Natural killer cell treated with Interleukin-12 subunit alpha and Interleukin-12 subunit beta and Interleukin-15 and Interleukin-18, amount 100 ng/mL, for 72 hours (primary cell): ENCODE measurements at regions not wholly inside any gene's neighbourhood (a gene's known extent, or its start where the extent isn't known, plus 50 kb on each side); places are given as distances from the start of the nearest gene placed in this dataset.
A peak's percentile ranks its signal among the peaks of the same experiment; 100 is the strongest.
"Not testable (repeated sequence)": the region's sequence is repeated elsewhere in the genome, so short reads cannot be mapped to it uniquely, and the experiment has no call there.

Source experiments
- ATAC-seq, 2 donors: fragments of 150-1000 bp; cut with Tn5 transposase in 1 of 2; sonication (Bioruptor Pico), chemical (Tn5 transposase) in 1 of 2; 2 replicates each; pipeline ENCODE4 v1.10.0; 2021
- DNase-seq: peaks from one replicate; pipeline ENCODE4 v3.0.0; 2022; ENCODE audit warnings: low spot score
- H3K27ac Mint-ChIP-seq, 2 donors: 1 replicate in 1 of 2; 2 replicates in 1 of 2; pipeline ENCODE4 v1.8.0; 2022; ENCODE audit warnings: mixed read lengths in 2 of 2, mild to moderate bottlenecking in 1 of 2, moderate library complexity in 1 of 2
- H3K27me3 Mint-ChIP-seq, 2 donors: 1 replicate in 1 of 2; 2 replicates in 1 of 2; pipeline ENCODE4 v1.8.0; 2022; ENCODE audit warnings: mixed read lengths in 2 of 2
- H3K36me3 Mint-ChIP-seq: one replicate; pipeline ENCODE4 v1.8.0; 2022; ENCODE audit warnings: mixed read lengths
- H3K4me1 Mint-ChIP-seq, 2 donors: 1 replicate in 1 of 2; 2 replicates in 1 of 2; pipeline ENCODE4 v1.8.0; 2022; ENCODE audit warnings: low read depth in 2 of 2, mixed read lengths in 2 of 2, mild to moderate bottlenecking in 1 of 2
- H3K4me3 Mint-ChIP-seq: one replicate; pipeline ENCODE4 v1.8.0; 2022; ENCODE audit warnings: mixed read lengths
- H3K9me3 Mint-ChIP-seq: 2 replicates; pipeline ENCODE4 v1.8.0; 2022; ENCODE audit warnings: mixed read lengths

GRCh38 chr6:165129086-165129485 lies 180.3 kb downstream of the C6orf118 start:
- Mint-ChIP-seq H3K4me1 (no peaks in the 10 kb centered on the region), H3K27me3 (no peaks in the 10 kb centered on the region), H3K27ac (no peak overlapping the region), H3K9me3 (peaks cover 25% of the 10 kb centered on the region), H3K36me3 (peaks cover 11% of the 10 kb centered on the region), H3K4me3 (no peak overlapping the region)
- DNase-seq = no peak
- no peak for ATAC-seq

GRCh38 chr6:165127743-165128142 lies 181.7 kb downstream of the C6orf118 start:
- H3K4me1 Mint-ChIP-seq, H3K4me3 Mint-ChIP-seq, DNase-seq, ATAC-seq, H3K27ac Mint-ChIP-seq, H3K27me3 Mint-ChIP-seq: not testable (repeated sequence)
- Mint-ChIP-seq H3K9me3 (peaks cover 23% of the 10 kb centered on the region), H3K36me3 (peaks cover 11% of the 10 kb centered on the region)

- H3K4me1 Mint-ChIP-seq, H3K27me3 Mint-ChIP-seq, DNase-seq, H3K27ac Mint-ChIP-seq, ATAC-seq, H3K36me3 Mint-ChIP-seq, H3K4me3 Mint-ChIP-seq: not testable (repeated sequence)
- peaks cover 11% of the 10 kb centered on the region for H3K9me3 Mint-ChIP-seq
Observed at GRCh38 chr6:165124681-165125080, 184.7 kb downstream of the C6orf118 start.

GRCh38 chr6:165119231-165120020 lies 190.0 kb downstream of the C6orf118 start:
- no peak for ATAC-seq
- no peaks in the 10 kb centered on the region for H3K27me3 Mint-ChIP-seq
- no peaks in the 10 kb centered on the region for H3K36me3 Mint-ChIP-seq
- no peak overlapping the region for H3K27ac Mint-ChIP-seq
- no peaks in the 10 kb centered on the region for H3K4me1 Mint-ChIP-seq
- DNase-seq = no peak
- H3K9me3 Mint-ChIP-seq = peaks cover 17% of the 10 kb centered on the region
- no peak overlapping the region for H3K4me3 Mint-ChIP-seq

GRCh38 chr6:165118736-165119135 lies 190.7 kb downstream of the C6orf118 start:
- no peak overlapping the region for H3K4me3 Mint-ChIP-seq
- H3K27ac Mint-ChIP-seq = no peak overlapping the region
- no peaks in the 10 kb centered on the region for H3K4me1 Mint-ChIP-seq
- peaks cover 19% of the 10 kb centered on the region for H3K9me3 Mint-ChIP-seq
- H3K36me3 Mint-ChIP-seq = peaks cover 3% of the 10 kb centered on the region
- DNase-seq = no peak
- no peaks in the 10 kb centered on the region for H3K27me3 Mint-ChIP-seq
- ATAC-seq = no peak

GRCh38 chr6:165117806-165118205 lies 191.6 kb downstream of the C6orf118 start:
- H3K4me3 Mint-ChIP-seq = no peak overlapping the region
- no peak overlapping the region for H3K27ac Mint-ChIP-seq
- no peaks in the 10 kb centered on the region for H3K27me3 Mint-ChIP-seq
- H3K9me3 Mint-ChIP-seq = peaks cover 20% of the 10 kb centered on the region
- ATAC-seq (peak in 1 of 2 donors; percentile 45), DNase-seq (no peak)
- no peaks in the 10 kb centered on the region for H3K4me1 Mint-ChIP-seq
- H3K36me3 Mint-ChIP-seq = peaks cover 4% of the 10 kb centered on the region

- DNase-seq (no peak), ATAC-seq (no peak)
- H3K27ac Mint-ChIP-seq = no peak overlapping the region
- no peaks in the 10 kb centered on the region for H3K4me1 Mint-ChIP-seq
- H3K27me3 Mint-ChIP-seq = no peaks in the 10 kb centered on the region
- H3K9me3 Mint-ChIP-seq = peaks cover 20% of the 10 kb centered on the region
- H3K36me3 Mint-ChIP-seq = peaks cover 4% of the 10 kb centered on the region
- no peak overlapping the region for H3K4me3 Mint-ChIP-seq
Observed at GRCh38 chr6:165117121-165117520, 192.3 kb downstream of the C6orf118 start.

- ATAC-seq (no peak), DNase-seq (no peak)
- H3K27me3 Mint-ChIP-seq = no peaks in the 10 kb centered on the region
- no peaks in the 10 kb centered on the region for H3K4me1 Mint-ChIP-seq
- H3K9me3 Mint-ChIP-seq = peaks cover 18% of the 10 kb centered on the region
- H3K27ac Mint-ChIP-seq = no peak overlapping the region
- peaks cover 4% of the 10 kb centered on the region for H3K36me3 Mint-ChIP-seq
- no peak overlapping the region for H3K4me3 Mint-ChIP-seq
Observed at GRCh38 chr6:165110860-165111259, 198.5 kb downstream of the C6orf118 start.

- Mint-ChIP-seq H3K36me3 (peaks cover 4% of the 10 kb centered on the region), H3K4me3 (no peak overlapping the region), H3K4me1 (no peaks in the 10 kb centered on the region), H3K9me3 (peaks cover 18% of the 10 kb centered on the region), H3K27me3 (no peaks in the 10 kb centered on the region), H3K27ac (no peak overlapping the region)
- DNase-seq = no peak
- ATAC-seq = no peak
Observed at GRCh38 chr6:165109011-165109410, 200.4 kb downstream of the C6orf118 start.

GRCh38 chr6:165106261-165106660 lies 203.1 kb downstream of the C6orf118 start:
- Mint-ChIP-seq H3K36me3 (no peaks in the 10 kb centered on the region), H3K9me3 (peaks cover 12% of the 10 kb centered on the region), H3K27ac (no peak overlapping the region), H3K27me3 (no peaks in the 10 kb centered on the region), H3K4me1 (no peaks in the 10 kb centered on the region), H3K4me3 (no peak overlapping the region)
- no peak for ATAC-seq
- DNase-seq = no peak

GRCh38 chr6:165098165-165098564 lies 211.2 kb downstream of the C6orf118 start:
- Mint-ChIP-seq H3K4me3 (no peak overlapping the region), H3K36me3 (no peaks in the 10 kb centered on the region), H3K27ac (no peak overlapping the region), H3K4me1 (no peaks in the 10 kb centered on the region), H3K27me3 (no peaks in the 10 kb centered on the region), H3K9me3 (peaks cover 7% of the 10 kb centered on the region)
- no peak for DNase-seq
- no peak for ATAC-seq

GRCh38 chr6:165096868-165097267 lies 212.5 kb downstream of the C6orf118 start:
- no peaks in the 10 kb centered on the region for H3K36me3 Mint-ChIP-seq
- H3K4me1 Mint-ChIP-seq = no peaks in the 10 kb centered on the region
- no peak overlapping the region for H3K4me3 Mint-ChIP-seq
- no peak for ATAC-seq
- DNase-seq = no peak
- no peak overlapping the region for H3K27ac Mint-ChIP-seq
- H3K27me3 Mint-ChIP-seq = no peaks in the 10 kb centered on the region
- peaks cover 8% of the 10 kb centered on the region for H3K9me3 Mint-ChIP-seq

- no peak overlapping the region for H3K27ac Mint-ChIP-seq
Observed at GRCh38 chr6:165096209-165096608, 213.2 kb downstream of the C6orf118 start.

GRCh38 chr6:165092881-165093595 lies 216.4 kb downstream of the C6orf118 start:
- Mint-ChIP-seq H3K27me3 (no peaks in the 10 kb centered on the region), H3K9me3 (peaks cover 19% of the 10 kb centered on the region), H3K27ac (no peak overlapping the region)

More at GRCh38 chr6:165096209-165096608, 213.2 kb downstream of the C6orf118 start:
- Mint-ChIP-seq H3K27me3 (no peaks in the 10 kb centered on the region), H3K36me3 (no peaks in the 10 kb centered on the region), H3K9me3 (peaks cover 11% of the 10 kb centered on the region), H3K4me3 (no peak overlapping the region), H3K4me1 (no peaks in the 10 kb centered on the region)
- ATAC-seq = no peak
- DNase-seq = no peak

More at GRCh38 chr6:165092881-165093595, 216.4 kb downstream of the C6orf118 start:
- DNase-seq (no peak), ATAC-seq (no peak)
- H3K4me3 Mint-ChIP-seq = no peak overlapping the region
- no peaks in the 10 kb centered on the region for H3K4me1 Mint-ChIP-seq
- H3K36me3 Mint-ChIP-seq = no peaks in the 10 kb centered on the region
